ENCODE measurements at regions not wholly inside any gene's neighbourhood (a gene's known extent, or its start where the extent isn't known, plus 50 kb on each side); places are given as distances from the start of the nearest gene placed in this dataset.

DNA sequence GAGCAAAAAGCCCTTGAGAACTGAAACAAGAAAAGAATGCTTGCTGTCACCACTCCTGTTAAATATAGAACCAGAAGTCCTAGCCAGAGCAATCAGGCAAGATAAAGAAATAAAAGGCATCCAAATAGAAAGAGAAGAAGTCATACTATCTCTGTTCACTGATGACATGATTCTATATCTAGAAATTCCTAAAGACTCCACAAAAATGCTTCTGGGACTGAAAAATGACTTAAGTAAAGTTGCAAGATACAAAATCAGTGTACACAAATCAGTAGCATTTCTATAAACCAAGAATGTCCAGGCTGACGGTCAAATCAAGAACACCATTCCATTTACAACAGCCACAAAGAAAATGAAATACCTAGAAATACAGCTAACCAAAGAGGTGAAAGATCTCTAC lies 552.7 kb upstream of the SLIT2 start (continued):
- no peak for TF ChIP-seq BCL11A (IDR thresholded peaks at IDR 0.05; ENCODE audit: low read depth, low read length)
- TF ChIP-seq IRF4 (IDR thresholded peaks at IDR 0.05; ENCODE audit: low read depth, low read length), result no peak
- TF ChIP-seq, protein P1, sequence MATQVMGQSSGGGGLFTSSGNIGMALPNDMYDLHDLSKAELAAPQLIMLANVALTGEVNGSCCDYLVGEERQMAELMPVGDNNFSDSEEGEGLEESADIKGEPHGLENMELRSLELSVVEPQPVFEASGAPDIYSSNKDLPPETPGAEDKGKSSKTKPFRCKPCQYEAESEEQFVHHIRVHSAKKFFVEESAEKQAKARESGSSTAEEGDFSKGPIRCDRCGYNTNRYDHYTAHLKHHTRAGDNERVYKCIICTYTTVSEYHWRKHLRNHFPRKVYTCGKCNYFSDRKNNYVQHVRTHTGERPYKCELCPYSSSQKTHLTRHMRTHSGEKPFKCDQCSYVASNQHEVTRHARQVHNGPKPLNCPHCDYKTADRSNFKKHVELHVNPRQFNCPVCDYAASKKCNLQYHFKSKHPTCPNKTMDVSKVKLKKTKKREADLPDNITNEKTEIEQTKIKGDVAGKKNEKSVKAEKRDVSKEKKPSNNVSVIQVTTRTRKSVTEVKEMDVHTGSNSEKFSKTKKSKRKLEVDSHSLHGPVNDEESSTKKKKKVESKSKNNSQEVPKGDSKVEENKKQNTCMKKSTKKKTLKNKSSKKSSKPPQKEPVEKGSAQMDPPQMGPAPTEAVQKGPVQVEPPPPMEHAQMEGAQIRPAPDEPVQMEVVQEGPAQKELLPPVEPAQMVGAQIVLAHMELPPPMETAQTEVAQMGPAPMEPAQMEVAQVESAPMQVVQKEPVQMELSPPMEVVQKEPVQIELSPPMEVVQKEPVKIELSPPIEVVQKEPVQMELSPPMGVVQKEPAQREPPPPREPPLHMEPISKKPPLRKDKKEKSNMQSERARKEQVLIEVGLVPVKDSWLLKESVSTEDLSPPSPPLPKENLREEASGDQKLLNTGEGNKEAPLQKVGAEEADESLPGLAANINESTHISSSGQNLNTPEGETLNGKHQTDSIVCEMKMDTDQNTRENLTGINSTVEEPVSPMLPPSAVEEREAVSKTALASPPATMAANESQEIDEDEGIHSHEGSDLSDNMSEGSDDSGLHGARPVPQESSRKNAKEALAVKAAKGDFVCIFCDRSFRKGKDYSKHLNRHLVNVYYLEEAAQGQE (IDR thresholded peaks at IDR 0.05; ENCODE audit: low read depth, low read length), result no peak
- TF ChIP-seq CREB1 (IDR thresholded peaks at IDR 0.05; ENCODE audit: low read depth), result no peak
- TF ChIP-seq NFXL1 (IDR thresholded peaks at IDR 0.05; ENCODE audit: borderline replicate concordance), result no peak
- TF ChIP-seq SP1 (IDR thresholded peaks at IDR 0.05; ENCODE audit: low read depth, low read length), result no peak
- TF ChIP-seq, protein P2, sequence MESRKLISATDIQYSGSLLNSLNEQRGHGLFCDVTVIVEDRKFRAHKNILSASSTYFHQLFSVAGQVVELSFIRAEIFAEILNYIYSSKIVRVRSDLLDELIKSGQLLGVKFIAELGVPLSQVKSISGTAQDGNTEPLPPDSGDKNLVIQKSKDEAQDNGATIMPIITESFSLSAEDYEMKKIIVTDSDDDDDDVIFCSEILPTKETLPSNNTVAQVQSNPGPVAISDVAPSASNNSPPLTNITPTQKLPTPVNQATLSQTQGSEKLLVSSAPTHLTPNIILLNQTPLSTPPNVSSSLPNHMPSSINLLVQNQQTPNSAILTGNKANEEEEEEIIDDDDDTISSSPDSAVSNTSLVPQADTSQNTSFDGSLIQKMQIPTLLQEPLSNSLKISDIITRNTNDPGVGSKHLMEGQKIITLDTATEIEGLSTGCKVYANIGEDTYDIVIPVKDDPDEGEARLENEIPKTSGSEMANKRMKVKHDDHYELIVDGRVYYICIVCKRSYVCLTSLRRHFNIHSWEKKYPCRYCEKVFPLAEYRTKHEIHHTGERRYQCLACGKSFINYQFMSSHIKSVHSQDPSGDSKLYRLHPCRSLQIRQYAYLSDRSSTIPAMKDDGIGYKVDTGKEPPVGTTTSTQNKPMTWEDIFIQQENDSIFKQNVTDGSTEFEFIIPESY (IDR thresholded peaks at IDR 0.05), result no peak

GRCh38 chr4:19694812-19695211 lies 556.9 kb upstream of the SLIT2 start:
- TF ChIP-seq NR2C1 (IDR thresholded peaks at IDR 0.05) (no peak), TCF7 (IDR thresholded peaks at IDR 0.05; ENCODE audit: borderline replicate concordance) (no peak), NR2F1 (conservative IDR thresholded peaks at IDR 0.05) (no peak), BHLHE40 (IDR thresholded peaks at IDR 0.05; ENCODE audit: borderline replicate concordance in 1 of 2, low read depth in 2 of 2, low read length in 1 of 2) (no peak), ZSCAN29 (IDR thresholded peaks at IDR 0.05) (no peak), PML (IDR thresholded peaks at IDR 0.05; ENCODE audit: low read length) (no peak), STAT3 (IDR thresholded peaks at IDR 0.05; ENCODE audit: low read depth, low read length) (no peak), SREBF2 (IDR thresholded peaks at IDR 0.05; ENCODE audit: low read length) (no peak), RELB (IDR thresholded peaks at IDR 0.05; ENCODE audit: low read depth) (no peak), FOXK2 (IDR thresholded peaks at IDR 0.05) (no peak), RAD21 (IDR thresholded peaks at IDR 0.05; ENCODE audit: insufficient read depth, low read depth, low read length) (no peak), RAD51 (IDR thresholded peaks at IDR 0.05) (no peak)
- in situ Hi-C loops (cut with MboI), result no loop called here
- CTCF ChIA-PET, result no interaction called here

More at GRCh38 chr4:19694812-19695211, 556.9 kb upstream of the SLIT2 start:
- ChIA-PET RAD21 (ENCODE audit: unreplicated experiment) (no interaction called here), SMC1A (ENCODE audit: uncharacterized antibody, unreplicated experiment) (no interaction called here), POLR2A (no interaction called here)
- no peak overlapping the region for H2AFZ ChIP-seq (ENCODE audit: control insufficient read depth, low read depth, low read length)
- H3K27ac ChIP-seq (ENCODE audit: control insufficient read depth, insufficient read depth), result no peak overlapping the region
- no peaks in the 10 kb centered on the region for H3K9me3 ChIP-seq (replicated peaks; ENCODE audit: control insufficient read depth, insufficient read depth, low read length)
- intact Hi-C loops (cut with micrococcal nuclease; ENCODE audit: unreplicated experiment), result no loop called here
- BruUV-seq (replicated peaks), result no TSS peak
- no peaks in the 10 kb centered on the region for H3K27me3 ChIP-seq (replicated peaks in 1 of 2; ENCODE audit: control insufficient read depth in 2 of 2, insufficient read depth in 2 of 2, low read length in 1 of 2)
- no peak for DNase-seq (ENCODE audit: low read depth, low spot score)
- no peak overlapping the region for H3K4me2 ChIP-seq (ENCODE audit: control insufficient read depth, insufficient read depth)
- no peaks in the 10 kb centered on the region for H3K79me2 ChIP-seq (ENCODE audit: control insufficient read depth, insufficient read depth, low read length)
- no peaks in the 10 kb centered on the region for H4K20me1 ChIP-seq (ENCODE audit: control insufficient read depth, insufficient read depth)
- no peak for FAIRE-seq
- no peak overlapping the region for H3K4me3 ChIP-seq
- WGBS (ENCODE audit: insufficient coverage, insufficient replicate concordance, low lambda C conversion rate, missing lambda C conversion rate), result 52% methylated on average over 4 of the region's 4 CpGs
- no peaks in the 10 kb centered on the region for H3K4me1 ChIP-seq (ENCODE audit: control insufficient read depth, insufficient read depth, low read length)
- no peak overlapping the region for H3K9ac ChIP-seq (ENCODE audit: control insufficient read depth, insufficient read depth, low read length)
- ATAC-seq, result no peak
- H3K36me3 ChIP-seq (ENCODE audit: control insufficient read depth in 2 of 2, insufficient read depth in 2 of 2, low read length in 1 of 2), result no peaks in the 10 kb centered on the region

Data from GM12878 (cell line).